ENCODE measurements at regions not wholly inside any gene's neighbourhood (a gene's known extent, or its start where the extent isn't known, plus 50 kb on each side); places are given as distances from the start of the nearest gene placed in this dataset.

- Histone ChIP-seq H3K27me3 (ENCODE audit: control insufficient read depth, insufficient read depth, low read length) (no peaks in the 10 kb centered on the region), H3K27ac (ENCODE audit: insufficient read depth, low read length) (no peak overlapping the region), H3K9me3 (ENCODE audit: control insufficient read depth, insufficient read depth, low read depth, low read length) (no peaks in the 10 kb centered on the region), H3K4me1 (ENCODE audit: control insufficient read depth, extremely low read depth, insufficient read depth, low read length) (no peaks in the 10 kb centered on the region), H3K4me3 (replicated peaks in 1 of 4; ENCODE audit: control extremely low read depth in 1 of 4, insufficient read depth in 1 of 4, low read depth in 3 of 4, low read length in 4 of 4) (no peak overlapping the region), H3K4me2 (ENCODE audit: extremely low read depth, insufficient read depth, low read length) (no peak overlapping the region), H4K20me1 (ENCODE audit: control insufficient read depth, extremely low read depth, insufficient read depth, low read length) (no peaks in the 10 kb centered on the region), H3K36me3 (ENCODE audit: control insufficient read depth, insufficient read depth, low read length) (no peaks in the 10 kb centered on the region), H3K79me2 (ENCODE audit: control insufficient read depth, insufficient read depth, low read length) (no peaks in the 10 kb centered on the region), H3K9ac (ENCODE audit: insufficient read depth, low read length) (no peak overlapping the region), H2AFZ (ENCODE audit: low read length) (no peak overlapping the region)
- TF ChIP-seq CTCF (conservative IDR thresholded peaks at IDR 0.05 in 1 of 2, IDR thresholded peaks at IDR 0.05 in 1 of 2; ENCODE audit: low read depth in 1 of 2, low read length in 2 of 2) (no peak), EZH2 (IDR thresholded peaks at IDR 0.05; ENCODE audit: low read length, missing control alignments) (no peak)
- no peak for DNase-seq (ENCODE audit: low read depth in 2 of 2)
These were observed 143.5 kb downstream of the AQP4 start for GRCh38 chr18:26721854-26722564.

DNA sequence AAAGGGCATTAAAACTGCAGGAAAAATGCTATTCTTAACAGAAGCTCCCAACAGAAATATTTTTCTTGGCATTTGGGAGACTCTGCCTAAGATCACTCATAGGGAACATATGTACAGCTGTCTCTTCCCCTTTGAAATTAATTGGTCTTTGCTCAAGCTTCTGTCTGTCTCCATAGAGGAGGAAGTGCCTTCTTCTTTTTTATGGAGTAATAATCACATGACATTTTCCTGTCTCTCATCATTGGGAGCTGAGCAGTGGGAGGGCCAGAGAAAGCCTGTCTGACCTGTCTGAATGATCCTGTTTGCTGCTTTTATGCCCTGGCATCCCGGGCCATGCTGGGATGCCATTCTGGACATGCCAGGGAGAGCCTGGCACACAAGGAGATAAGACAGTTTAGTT lies 145.6 kb downstream of the AQP4 start:
- H3K4me3 ChIP-seq (replicated peaks in 1 of 4; ENCODE audit: control extremely low read depth in 1 of 4, insufficient read depth in 1 of 4, low read depth in 3 of 4, low read length in 4 of 4), result no peak overlapping the region
- H3K9ac ChIP-seq (ENCODE audit: insufficient read depth, low read length), result no peak overlapping the region
- H3K27me3 ChIP-seq (ENCODE audit: control insufficient read depth, insufficient read depth, low read length), result no peaks in the 10 kb centered on the region
- no peaks in the 10 kb centered on the region for H4K20me1 ChIP-seq (ENCODE audit: control insufficient read depth, extremely low read depth, insufficient read depth, low read length)
- no peak for DNase-seq (ENCODE audit: low read depth in 2 of 2)
- no peak for TF ChIP-seq EZH2 (IDR thresholded peaks at IDR 0.05; ENCODE audit: low read length, missing control alignments)
- no peaks in the 10 kb centered on the region for H3K36me3 ChIP-seq (ENCODE audit: control insufficient read depth, insufficient read depth, low read length)
- H3K27ac ChIP-seq (ENCODE audit: insufficient read depth, low read length), result no peak overlapping the region
- H3K79me2 ChIP-seq (ENCODE audit: control insufficient read depth, insufficient read depth, low read length), result no peaks in the 10 kb centered on the region
- no peak overlapping the region for H3K4me2 ChIP-seq (ENCODE audit: extremely low read depth, insufficient read depth, low read length)
- H3K9me3 ChIP-seq (ENCODE audit: control insufficient read depth, insufficient read depth, low read depth, low read length), result no peaks in the 10 kb centered on the region
- no peaks in the 10 kb centered on the region for H3K4me1 ChIP-seq (ENCODE audit: control insufficient read depth, extremely low read depth, insufficient read depth, low read length)
- no peak overlapping the region for H2AFZ ChIP-seq (ENCODE audit: low read length)

GRCh38 chr18:26717123-26717719 lies 148.3 kb downstream of the AQP4 start:
- Histone ChIP-seq H3K79me2 (ENCODE audit: control insufficient read depth, insufficient read depth, low read length) (no peaks in the 10 kb centered on the region), H3K4me2 (ENCODE audit: extremely low read depth, insufficient read depth, low read length) (no peak overlapping the region), H3K36me3 (ENCODE audit: control insufficient read depth, insufficient read depth, low read length) (no peaks in the 10 kb centered on the region), H3K27me3 (ENCODE audit: control insufficient read depth, insufficient read depth, low read length) (no peaks in the 10 kb centered on the region), H2AFZ (ENCODE audit: low read length) (no peak overlapping the region), H3K4me1 (ENCODE audit: control insufficient read depth, extremely low read depth, insufficient read depth, low read length) (no peaks in the 10 kb centered on the region), H3K9me3 (ENCODE audit: control insufficient read depth, insufficient read depth, low read depth, low read length) (no peaks in the 10 kb centered on the region), H3K9ac (ENCODE audit: insufficient read depth, low read length) (no peak overlapping the region), H3K4me3 (replicated peaks in 1 of 4; ENCODE audit: control extremely low read depth in 1 of 4, insufficient read depth in 1 of 4, low read depth in 3 of 4, low read length in 4 of 4) (no peak overlapping the region), H3K27ac (ENCODE audit: insufficient read depth, low read length) (no peak overlapping the region), H4K20me1 (ENCODE audit: control insufficient read depth, extremely low read depth, insufficient read depth, low read length) (no peaks in the 10 kb centered on the region)
- no peak for TF ChIP-seq EZH2 (IDR thresholded peaks at IDR 0.05; ENCODE audit: low read length, missing control alignments)
- TF ChIP-seq CTCF (conservative IDR thresholded peaks at IDR 0.05 in 1 of 2, IDR thresholded peaks at IDR 0.05 in 1 of 2; ENCODE audit: low read depth in 1 of 2, low read length in 2 of 2), result no peak
- no peak for DNase-seq (ENCODE audit: low read depth in 2 of 2)

All from fibroblast of lung (primary cell).